GM18861 (cell line): ENCODE measurements at regions not wholly inside any gene's neighbourhood (a gene's known extent, or its start where the extent isn't known, plus 50 kb on each side); places are given as distances from the start of the nearest gene placed in this dataset.

Experiments
- ATAC-seq: cut with Tn5 transposase; IDR thresholded peaks from one replicate; pipeline ENCODE4 v1.9.1; 2021; ENCODE audit not compliant: unreplicated experiment

DNA sequence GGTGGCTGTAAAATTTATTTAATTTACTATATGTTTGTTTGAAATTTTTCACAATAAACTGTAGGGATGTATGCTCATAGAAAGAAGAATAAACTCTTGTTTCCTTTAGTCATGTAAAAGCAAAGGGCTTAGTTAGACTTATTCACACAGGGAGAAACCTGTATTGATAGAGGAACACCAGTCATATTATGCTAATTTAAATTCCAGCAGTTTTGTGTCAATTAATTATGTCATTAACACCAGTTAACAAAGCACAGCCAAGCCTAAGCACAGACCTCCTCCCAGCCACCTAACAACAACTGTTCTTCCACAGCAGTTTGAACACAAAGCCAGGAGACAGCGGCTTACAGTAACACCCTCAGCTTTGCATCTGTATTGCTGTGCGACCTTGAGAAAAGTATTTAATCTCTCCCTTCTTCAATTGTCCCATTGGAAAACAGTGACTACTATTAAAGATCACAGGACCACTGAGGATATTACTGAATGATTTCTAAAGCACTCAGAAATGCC, 260.8 kb upstream of the RRP15 start:
- ATAC-seq: no peak

DNA sequence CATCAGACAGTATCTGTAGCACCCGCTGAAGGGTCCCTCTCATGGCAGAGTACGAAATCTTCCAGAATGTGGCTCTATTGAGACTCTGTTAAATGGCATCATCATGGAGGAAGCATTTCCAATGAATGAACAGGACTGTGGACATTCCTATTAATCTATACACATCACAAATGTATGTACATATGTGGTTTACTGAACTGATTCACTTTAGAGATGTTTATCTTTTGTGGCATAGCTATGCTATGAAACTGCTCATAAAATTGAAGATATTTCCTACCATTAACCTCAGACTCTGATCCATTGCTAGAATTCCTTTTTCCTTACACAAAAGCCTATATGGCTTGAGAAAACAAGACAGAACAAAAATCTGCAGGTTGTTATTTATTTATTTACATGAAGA, 259.6 kb upstream of the RRP15 start:
- ATAC-seq: no peak

DNA sequence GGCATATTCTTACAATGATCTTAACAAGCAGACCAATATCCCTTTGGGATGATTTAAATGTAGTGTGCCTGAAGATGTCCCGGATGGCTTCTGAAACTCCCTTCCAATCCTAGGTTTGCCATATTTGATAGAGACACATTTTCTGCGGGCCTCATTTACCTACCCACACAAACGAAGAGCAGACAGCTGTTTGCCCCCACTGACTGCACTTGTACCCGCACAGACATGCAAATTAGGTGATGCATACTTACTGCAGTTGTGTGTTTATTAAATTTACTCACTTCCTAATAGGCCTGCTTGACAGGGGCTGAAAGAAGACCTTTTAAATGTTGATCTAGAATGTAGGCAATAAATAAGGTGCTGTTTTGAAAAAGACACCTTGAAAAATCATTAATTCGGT, 257.9 kb upstream of the RRP15 start:
- no peak for ATAC-seq

DNA sequence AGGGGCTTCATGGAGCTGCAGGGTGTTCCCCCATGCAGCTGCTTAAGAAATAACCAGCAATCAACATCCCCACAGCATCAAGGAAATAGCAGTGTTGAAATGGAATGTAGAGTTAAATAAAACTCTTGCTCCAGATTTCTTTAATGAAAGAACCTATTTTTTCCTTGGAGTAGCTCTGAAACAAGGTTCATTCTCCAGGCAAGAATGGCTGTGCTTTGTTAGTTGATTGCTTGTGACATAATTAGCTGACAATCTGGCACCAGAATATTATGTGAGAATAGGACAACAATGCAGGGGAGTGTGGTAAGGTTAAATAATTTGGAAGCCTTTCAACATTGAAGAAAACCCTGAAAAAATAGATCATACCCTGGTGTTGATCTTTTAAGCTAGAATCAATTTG, 254.2 kb upstream of the RRP15 start:
- no peak for ATAC-seq

DNA sequence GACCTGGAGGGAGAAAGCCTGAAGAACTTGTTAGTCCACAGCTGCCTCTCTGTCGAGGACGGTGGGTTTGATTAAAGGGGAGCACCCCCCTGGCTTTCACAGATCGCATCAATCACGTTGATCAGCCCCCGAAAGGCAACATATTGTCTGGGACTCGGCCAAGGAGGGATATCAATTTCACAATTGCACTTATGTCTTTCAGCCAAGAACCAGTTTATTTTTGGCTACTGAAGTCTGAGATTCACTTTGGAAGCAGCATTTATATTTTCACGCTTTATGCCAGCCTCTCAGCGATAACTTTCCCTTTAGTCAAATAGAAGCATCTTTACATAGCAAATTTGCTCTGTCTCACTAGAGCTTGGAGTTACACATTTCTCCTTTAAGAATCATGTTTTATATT, 253.2 kb upstream of the RRP15 start:
- ATAC-seq: no peak

DNA sequence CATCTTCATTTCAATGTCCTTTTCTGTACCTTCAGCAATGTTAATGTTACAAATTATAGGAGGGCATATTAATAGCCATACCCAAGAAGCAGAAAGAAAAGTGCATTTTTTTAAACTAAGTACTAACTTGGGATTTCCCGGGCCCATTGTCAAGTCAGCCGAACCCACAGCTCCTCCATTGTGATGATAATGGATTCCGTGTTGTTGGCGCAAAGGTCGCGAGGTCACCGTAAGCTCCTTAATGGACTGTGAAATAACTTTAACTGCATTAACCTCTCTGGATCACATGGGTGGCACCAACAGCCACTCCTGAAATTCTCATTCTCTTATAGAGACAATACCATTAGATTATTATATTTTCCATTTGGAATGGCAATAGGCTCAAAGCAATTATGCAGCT, 250.6 kb upstream of the RRP15 start:
- no peak for ATAC-seq

DNA sequence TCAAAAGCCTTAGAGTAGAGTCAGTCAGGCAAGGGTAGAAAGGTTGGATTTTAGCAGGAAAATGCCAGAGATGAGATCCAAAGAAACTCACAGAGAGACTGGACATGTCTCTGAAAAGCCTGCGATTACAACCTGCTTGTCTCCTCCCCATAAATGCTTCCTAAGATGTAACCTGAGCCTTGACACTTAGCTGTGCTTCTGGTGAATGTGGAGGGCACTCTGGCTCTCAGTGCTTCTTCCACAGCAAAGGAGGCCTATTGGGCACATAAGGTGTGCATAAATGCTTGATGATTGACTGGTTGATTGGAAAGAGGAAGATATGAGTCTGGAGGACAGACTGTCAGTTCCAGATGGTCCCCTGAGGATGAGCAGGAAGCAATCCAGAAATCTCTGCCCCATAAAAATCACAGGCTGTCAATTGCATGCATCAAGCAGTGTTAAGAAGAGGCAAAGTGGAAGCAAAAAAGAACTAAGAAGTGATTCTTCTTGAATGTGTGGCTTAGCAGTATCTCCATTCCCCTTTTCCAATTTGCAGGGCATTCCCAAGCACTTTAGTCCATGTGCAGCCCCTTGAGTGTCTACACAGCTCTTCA, 236.2 kb upstream of the RRP15 start:
- no peak for ATAC-seq

DNA sequence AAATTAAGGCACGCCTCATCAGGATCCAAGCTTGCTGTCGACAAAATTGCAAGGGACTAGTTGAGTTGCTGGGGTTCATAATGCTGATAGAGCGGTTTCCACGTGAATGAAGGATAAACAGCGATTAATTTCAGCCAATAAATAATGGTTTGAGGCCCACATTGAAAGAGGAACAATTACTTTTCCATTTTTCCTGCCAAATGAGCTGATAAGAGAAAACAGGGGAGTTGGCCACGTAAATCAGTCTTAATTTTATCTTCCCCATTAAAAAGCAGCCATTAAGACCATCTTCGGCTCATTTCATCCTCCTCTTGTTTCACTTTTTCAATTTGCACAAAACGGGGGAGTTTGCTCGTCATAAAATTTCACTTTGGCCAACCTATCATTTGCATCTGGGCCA, 235.5 kb upstream of the RRP15 start:
- ATAC-seq: no peak

DNA sequence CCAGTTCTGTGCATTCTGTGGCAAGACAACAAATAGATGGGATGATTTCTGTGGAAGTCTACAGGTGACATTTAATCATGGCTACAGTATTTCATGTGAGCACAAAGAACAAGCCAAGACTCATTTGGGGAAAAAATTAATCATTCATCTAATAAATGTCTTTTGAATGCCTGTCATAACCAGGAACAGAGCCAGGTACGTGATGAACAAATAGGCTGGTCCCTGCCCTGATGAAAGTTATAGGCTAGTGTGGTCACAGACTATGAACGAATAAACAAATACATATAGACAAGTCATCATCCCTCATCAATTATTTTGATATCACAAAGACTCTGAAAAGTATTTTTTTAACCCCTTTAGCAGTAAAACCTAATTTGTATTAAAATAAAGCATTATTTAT, 226.4 kb upstream of the RRP15 start:
- no peak for ATAC-seq

DNA sequence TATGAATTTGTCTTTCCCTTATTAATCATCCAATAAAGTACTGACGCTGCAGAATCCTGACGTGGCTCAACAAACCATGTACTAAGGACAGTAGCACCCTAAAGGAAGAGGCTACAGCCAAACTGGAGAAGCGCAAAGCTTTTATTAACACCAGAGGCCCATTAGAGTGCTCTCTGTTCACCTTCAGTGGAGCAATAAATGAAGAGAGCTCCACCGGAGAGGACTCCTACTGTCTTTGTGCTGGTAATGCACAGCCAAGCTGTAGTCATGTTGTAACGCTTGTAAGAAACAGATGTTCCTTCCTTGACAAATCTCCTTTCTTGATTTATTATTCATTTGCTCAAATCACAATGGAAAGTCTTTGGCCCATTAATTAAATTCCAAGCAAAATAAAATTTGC, 220.7 kb upstream of the RRP15 start:
- ATAC-seq: no peak

DNA sequence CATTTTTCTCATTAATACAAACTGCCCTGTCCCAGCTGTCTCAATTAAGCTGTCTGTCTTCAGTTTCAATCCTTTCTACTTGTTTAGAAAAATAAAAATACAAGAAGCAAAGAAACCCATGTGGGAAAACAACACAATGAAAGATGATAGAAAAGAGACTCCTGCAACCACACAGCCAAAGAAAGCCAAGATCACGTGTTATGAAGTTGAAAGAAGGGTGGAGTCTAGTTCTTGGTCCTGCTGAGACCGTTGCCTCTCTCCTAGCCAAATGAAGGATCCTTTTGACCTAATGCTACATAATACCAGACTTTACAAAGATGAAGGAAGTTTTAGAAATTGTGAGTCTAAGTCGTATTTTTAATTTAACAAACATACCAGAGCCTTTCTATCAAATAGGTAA, 218.8 kb upstream of the RRP15 start:
- ATAC-seq: no peak

DNA sequence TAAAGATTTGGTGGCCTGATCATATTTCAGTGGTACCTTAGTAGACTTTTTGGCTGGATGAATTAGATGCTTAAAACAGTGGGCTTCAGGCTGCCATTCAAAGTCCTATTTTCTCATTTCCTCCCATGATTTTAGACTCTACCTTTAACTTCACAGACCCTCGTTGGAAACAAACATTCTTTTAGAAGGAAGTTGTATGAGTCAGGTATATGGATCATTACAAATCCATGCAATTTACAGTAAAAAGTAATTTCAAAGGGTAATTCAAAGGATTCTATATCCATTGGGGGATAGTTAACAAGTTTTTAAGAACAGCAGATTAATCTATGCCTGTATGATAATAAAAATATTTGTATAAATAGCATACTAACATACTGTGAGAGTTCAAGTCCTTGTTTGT, 216.9 kb upstream of the RRP15 start:
- no peak for ATAC-seq

DNA sequence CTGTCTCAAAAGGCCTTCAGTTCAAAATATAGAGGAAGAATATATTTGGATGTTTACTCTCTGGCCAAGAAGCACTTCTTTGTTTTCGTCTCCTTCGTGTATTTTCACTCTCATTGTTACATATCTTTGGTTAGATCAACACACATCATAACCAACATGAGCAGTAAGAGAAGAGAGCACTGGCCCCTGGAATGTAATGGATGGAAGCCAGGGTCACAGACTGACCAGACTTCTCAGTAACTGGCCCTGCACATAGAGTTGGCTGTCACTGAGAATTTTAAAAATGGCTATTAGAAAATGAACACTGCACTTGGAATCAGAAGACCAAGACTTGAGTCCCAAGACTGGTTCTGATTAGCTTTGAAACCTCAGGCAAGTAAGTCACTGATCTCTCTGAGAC, 215.9 kb upstream of the RRP15 start:
- no peak for ATAC-seq

DNA sequence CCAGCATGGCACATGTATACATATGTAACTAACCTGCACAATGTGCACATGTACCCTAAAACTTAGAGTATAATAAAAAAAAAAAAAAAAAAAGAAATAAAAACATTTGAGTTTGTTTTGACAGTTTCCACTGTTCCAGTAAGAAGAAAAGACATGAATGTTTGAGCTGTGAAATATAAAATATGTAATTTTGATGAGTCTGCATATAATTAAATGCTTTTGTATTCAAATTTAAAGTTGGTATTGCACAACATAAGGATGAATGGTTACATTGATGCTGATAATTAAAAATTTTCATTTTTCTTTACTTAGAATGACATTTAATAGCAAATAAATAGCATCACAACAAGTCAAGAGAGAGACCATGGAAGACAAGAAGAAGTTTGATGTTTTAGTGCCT, 212.0 kb upstream of the RRP15 start:
- no peak for ATAC-seq

DNA sequence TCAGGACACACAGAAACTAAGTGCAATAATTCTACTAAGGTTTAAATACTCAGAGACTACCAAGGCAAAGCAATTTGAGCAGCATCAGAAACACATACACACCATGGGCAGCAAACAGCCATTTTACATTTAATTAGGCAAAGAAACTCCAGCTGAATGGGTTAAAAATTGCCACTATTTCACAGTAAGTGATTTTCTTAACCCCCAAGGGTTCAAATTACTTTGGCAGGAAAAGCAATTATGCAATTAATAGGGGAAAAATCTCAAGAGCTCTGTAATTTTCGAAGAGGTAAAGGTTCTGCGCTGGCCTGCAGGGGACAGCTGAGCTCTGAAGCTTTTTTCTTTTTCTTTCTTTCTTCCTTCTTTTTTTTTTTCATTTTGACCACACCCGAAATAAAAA, 206.2 kb upstream of the RRP15 start:
- no peak for ATAC-seq

DNA sequence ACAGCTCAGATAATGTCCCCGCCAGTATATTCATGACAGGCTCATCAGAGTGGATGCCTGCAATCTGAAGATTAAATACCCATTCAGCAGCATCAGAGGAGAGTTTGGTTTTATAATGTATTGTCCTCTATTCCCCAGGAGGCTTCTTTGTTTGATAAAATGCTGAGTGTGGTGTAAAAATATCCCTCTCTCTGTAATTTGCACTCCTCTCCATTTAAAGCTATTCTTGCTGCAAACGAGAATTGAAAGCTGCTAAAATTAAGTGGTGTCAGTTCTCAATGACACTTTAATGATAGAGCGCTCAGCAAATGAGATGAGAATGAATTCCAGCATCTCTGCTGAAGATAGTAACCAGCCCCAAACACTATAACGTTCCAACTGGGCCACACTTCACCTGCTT, 205.7 kb upstream of the RRP15 start:
- ATAC-seq: no peak

DNA sequence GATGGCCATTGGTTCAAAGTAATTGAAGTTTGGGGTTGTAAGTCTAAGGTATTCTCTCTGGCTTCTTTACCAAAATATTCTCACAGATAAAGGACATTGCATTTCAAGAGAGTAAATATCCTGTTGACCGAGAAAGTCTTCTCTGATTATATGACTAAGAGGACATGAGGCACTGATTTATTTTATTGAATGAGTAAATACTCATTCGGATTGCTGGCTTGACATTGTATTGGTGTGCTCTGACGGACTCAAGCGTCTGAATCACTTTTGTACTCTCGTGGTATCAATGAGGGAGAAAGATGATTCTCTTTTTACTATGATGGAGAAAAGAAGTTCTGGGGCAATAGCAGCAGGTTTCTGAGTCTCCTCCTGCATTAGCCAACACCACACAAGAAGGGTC, 205.3 kb upstream of the RRP15 start:
- no peak for ATAC-seq

DNA sequence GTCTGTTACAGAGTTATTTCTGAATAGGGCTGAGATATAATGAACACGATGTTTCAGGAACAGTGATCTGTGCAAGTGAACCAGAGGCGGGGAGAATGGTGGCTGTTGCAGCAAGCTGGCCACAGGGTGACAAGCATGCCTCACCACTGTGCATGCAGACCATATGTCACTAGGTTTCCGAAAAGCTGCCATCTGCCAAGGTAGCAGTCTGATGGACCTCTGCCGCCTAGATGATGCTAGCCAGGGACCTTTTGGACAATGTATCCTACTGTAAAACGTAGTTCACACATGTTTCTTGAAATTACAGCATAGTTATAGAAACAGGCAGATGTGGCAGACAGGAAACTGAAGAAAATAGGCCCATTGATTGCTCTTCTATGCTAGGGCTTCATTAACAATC, 204.2 kb upstream of the RRP15 start:
- no peak for ATAC-seq

DNA sequence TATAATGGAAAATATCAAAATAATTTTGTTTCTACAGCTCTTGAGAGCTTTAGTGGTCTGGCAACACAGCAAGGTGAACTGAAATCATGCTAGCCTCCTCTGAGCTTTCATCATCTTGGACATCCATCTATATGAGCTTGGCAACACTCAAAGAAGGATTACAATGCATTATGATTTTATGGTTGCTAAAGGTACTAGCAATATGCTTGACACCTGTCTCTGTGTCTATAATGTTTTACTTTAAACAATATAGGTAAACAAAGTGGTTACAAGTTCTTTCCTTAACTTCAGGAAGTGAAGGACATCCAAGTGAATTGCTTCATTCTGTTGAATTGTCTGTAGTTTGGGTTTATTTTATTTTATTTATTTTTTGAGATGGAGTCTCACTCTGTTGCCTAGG, 203.7 kb upstream of the RRP15 start:
- no peak for ATAC-seq

DNA sequence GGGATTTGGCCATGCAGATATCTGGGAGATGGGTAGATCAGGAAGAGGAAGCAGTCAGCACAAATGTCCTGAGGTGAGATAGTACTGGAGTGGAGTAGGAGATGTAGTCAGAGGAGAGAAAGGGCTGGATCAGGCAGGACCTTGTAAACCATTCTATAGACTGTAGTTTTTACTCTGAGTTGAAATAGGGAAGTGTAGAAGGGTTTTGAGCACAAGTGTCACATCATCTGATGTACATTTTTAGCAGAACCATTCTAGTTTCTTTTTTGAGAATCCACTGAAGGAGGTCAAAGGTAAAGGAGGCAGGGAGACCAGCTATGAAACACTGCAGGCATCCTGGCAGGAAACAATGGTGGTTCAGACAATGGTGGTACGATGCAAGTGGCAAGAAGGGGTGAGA, 194.6 kb upstream of the RRP15 start:
- no peak for ATAC-seq

DNA sequence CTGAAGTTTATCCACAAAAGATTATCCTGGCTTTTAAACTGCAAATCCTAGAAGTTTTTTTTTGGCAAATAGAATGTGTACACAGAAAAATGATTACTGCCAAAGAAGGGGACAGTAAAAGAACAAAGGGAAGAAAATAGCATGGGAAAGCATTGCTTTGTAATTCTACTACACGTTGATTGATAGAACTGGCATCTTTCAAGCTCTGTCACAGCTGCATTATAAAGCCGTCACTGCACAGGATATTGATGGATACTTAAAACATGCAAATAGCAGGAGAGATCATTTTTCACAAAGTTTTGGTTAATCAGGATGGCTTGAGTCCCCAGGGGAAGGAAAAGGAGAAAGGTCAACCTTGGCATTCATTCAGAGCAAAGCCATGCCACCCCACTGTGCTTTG, 183.7 kb upstream of the RRP15 start:
- no peak for ATAC-seq

DNA sequence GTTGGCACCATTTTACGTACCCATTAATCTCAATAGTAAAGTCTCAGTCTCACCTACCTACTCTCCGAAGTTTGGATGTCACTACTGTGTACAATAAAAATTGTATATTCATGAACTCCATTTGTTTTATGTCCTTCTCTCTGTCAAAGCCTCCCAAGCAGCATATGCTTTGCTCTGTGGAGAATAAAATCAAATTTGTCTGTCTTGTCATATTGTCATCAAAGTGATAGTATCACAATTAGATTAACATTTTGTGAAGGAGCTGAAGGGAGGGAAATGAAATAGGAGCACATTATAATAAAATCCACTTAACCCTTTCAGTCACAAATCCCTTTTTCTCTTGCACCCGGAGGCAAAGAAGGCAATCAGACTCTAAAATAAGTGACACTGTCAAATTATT, 177.1 kb upstream of the RRP15 start:
- ATAC-seq: no peak

DNA sequence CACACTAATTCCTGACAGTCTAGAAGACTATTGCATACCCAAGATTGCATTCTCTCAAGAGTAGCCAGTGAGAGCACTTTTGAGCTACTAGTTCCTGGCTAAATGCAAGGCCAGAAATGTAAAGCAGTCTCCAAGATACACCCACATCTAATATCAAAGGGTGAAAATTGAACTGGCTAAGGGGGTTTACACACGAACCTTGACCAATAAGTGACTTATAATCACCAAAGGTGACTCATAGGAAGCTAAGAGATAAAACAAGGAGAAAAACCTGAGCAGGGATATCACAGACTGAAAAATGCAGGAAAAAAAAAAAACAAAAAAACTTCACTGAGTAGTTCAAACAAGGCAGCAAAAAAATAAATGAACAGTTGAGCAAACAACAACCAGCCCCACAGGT, 172.2 kb upstream of the RRP15 start:
- ATAC-seq: no peak

DNA sequence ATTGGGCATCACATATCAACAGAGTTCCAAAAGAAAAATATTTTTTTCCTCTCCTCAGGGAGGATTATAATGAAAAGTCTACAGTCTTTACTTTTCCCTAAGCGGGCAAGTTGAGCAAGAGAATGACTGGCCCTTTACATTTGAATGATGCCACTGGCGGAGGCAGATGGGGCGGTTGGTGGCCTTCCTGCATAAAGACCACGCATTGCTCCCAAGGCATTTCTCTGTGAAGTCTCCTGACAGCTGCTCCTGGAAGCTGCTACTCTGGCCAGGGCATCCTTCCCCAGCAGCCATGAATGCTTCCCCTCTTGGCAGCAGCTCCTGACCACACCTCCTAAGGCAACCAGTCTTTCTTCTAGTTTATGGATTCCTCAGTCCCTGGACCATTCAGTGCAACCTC, 161.1 kb upstream of the RRP15 start:
- no peak for ATAC-seq
